Left cardiac atrium (tissue), 4 donors: ENCODE measurements at regions not wholly inside any gene's neighbourhood (a gene's known extent, or its start where the extent isn't known, plus 50 kb on each side); places are given as distances from the start of the nearest gene placed in this dataset.

Experiments used
- ATAC-seq, 2 donors: fragments of 200-7000 bp; cut with Tn5 transposase; one replicate each; pipeline ENCODE4 v1.9.1; 2020; ENCODE audit warnings: mild to moderate bottlenecking in 2 of 2, moderate library complexity in 2 of 2
- DNase-seq: peaks from one replicate; pipeline ENCODE4 v3.0.0-alpha.2; 2020
- intact Hi-C, 2 donors: fragments of 100-400 bp; cut with DNase I; formaldehyde crosslinking; loops; one replicate each; pipeline versions ENCODE4 v1.14.1 to v1.15.1; 2022 to 2023
- donor health status: DM: no; HTN: yes; CAD: no.
- donor health status: DM: no; HTN: yes; CAD: no; lungs with severe emphysema.
- donor health status: DM: yes; HTN: yes; CAD: no.
- donor health status: Dilated cardiomyopathy.

- intact Hi-C loops, result no loop called here
- DNase-seq (no peak), ATAC-seq (no peak)
Observed at GRCh38 chr2:181275643-181276070, 181.5 kb upstream of the ITGA4 start.

DNA sequence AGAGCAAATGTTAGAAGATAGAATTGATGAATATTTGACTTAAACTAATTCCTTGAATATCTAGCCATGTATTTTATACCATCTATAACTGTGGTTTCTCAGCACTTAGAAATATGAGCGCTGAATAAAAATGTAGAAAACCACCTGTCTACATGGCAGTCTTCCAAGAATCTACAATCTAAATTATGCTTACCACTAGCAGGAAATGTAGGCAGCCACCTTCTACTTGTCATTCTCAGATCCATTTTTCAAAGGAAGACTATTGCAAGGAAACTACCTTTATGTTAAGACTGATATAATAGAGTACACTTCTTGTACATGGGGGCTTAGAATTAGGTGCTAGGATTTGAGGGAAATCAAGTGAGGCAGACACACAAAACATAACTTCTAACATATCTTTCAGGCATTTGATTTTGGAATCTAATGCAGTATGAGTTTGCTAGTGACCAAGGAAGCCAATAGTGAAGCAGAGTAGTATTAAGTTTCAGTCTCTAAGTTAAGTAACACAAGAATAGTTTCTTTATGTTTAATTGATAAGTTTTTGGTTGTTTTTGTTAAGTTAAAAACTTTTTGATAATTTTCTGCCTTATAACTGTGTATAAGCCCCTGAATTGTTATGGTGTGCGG lies 175.9 kb upstream of the ITGA4 start:
- ATAC-seq (no peak), DNase-seq (no peak)
- intact Hi-C loops, result no loop called here

GRCh38 chr2:181285116-181285515 lies 172.1 kb upstream of the ITGA4 start:
- intact Hi-C loops, result no loop called here
- DNase-seq (no peak), ATAC-seq (no peak)

DNA sequence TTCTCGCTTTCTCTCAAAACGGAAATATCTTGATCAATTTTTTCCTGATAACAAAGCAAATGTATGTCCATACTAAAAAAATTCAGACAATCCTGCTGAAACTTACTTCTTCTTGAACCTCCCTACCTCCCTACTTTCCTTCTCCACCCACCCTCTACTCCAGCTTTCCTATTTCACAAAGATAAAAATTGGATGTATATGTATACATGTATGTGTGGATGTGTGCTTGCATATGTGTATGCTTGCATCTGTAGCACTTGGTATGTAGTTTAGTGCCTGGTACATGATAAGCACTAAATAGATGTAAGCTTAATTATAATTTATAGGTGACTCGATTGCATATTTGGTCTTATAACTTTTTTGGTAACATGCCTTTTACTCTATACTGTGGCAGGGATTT lies 167.5 kb upstream of the ITGA4 start:
- no peak for DNase-seq
- intact Hi-C loops, result no loop called here

DNA sequence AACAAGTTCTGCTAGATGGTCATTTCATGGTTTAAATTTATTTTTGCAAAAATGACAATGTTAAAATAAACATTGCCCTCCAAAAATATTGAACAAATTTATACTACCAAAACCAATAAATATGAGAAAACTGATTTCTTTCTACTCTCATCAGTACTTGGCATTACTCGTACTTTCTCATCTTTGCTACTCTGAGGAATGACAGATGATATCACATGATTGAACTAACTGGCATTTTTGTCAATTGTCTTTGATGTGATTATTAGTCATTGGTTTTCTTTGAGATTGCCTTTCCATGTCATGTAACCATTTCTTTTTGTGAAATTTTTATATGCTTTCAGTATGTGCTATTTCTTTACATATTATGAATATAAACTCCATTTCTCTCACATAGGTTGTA lies 167.0 kb upstream of the ITGA4 start:
- ATAC-seq, result no peak
- intact Hi-C loops, result no loop called here

More for the DNA sequence above, 167.5 kb upstream of the ITGA4 start:
- ATAC-seq, result no peak

DNA sequence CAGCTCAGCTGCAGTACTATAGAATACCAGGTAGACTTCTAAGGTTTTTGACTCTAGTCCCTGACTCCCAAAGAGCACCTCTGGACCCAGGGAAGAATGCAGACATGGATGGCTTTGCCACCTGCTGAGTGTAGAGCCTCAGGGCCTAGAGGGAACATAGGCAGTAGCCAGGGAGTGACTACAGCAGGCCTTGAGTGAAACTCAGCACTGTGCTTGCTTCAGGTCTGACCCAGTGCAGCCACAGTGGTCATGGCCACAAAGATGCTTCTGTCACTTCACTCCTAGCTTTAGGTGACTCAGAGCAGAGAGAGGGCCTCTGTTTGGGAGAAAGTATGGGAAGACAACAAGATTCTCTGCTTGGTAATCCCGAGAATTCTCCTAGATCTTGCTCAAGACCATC lies 162.2 kb upstream of the ITGA4 start:
- intact Hi-C loops, result no loop called here
- ATAC-seq (no peak), DNase-seq (no peak)

More for the DNA sequence above, 167.0 kb upstream of the ITGA4 start:
- no peak for DNase-seq

DNA sequence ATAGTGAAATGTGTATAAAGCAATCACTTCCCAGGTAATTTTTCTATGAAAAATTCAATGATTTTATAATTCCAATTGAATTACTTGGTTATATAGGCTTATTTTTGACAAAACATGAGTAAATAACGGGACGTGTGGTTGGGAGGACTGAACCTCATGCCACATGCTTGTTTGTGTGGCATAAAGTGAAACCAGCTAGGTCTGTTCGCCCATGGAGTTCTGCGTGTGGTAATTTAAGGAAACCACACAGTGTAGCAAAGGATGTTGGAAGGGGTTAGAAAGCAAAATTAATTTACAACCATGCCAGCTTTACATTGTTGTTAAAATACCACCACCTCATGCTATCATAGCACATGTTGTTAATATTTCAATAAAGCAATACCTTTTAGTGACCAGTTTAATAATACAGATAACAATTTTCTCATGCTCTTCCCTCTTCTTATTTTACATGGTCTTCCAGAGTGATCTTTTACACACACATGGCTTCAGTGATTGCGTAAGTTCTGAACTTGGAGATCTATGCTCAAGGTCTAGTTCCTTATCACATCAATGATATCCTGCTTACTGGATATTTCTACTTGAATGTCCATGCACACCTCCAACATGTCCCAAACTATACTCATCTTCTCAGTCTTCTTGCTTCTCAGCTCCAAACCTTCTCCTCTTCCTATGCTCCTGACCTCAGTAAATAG lies 156.4 kb upstream of the ITGA4 start:
- peak in 1 of 2 donors; percentile 59 for ATAC-seq
- DNase-seq, result no peak
- intact Hi-C loops, result no loop called here

DNA sequence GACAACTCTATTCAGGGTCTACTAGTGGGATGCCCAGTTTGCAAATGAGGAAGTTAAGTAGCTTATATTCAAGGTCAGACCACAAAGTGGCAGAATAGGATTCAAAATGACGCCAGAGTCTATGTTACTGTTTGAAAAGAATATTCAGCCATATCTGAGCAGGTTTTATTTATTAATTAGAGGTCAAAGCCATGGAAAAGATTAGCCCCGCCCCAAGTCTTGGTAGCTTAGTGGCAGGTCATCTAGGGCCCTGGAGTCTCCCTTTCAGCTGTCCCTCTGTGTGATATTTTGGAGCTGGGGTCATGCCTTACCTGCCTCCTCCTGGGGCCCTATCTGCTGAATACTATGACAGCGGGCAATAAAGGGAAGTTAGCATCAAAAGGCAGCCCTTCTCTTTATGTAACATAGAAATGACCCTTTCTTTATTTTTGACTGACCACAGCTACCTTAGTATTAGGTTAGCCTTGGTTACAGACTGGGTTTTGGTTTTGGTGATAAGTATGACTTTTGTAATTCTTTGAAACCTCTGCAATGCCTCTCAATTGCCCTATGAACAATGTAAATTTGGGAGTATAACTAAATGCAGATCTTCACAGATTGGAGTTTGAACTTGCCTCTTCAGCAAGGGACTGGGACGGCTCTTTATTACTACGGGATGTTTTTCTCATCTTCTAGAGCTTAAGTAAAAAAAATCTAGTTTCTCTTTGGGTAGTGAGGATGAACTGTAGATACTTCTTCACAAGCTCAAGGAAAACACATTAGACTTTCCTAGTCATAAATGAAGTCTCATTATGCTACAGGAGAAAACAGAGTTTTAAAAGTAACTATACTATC lies 153.0 kb upstream of the ITGA4 start:
- no peak for ATAC-seq
- intact Hi-C loops, result no loop called here
- no peak for DNase-seq

DNA sequence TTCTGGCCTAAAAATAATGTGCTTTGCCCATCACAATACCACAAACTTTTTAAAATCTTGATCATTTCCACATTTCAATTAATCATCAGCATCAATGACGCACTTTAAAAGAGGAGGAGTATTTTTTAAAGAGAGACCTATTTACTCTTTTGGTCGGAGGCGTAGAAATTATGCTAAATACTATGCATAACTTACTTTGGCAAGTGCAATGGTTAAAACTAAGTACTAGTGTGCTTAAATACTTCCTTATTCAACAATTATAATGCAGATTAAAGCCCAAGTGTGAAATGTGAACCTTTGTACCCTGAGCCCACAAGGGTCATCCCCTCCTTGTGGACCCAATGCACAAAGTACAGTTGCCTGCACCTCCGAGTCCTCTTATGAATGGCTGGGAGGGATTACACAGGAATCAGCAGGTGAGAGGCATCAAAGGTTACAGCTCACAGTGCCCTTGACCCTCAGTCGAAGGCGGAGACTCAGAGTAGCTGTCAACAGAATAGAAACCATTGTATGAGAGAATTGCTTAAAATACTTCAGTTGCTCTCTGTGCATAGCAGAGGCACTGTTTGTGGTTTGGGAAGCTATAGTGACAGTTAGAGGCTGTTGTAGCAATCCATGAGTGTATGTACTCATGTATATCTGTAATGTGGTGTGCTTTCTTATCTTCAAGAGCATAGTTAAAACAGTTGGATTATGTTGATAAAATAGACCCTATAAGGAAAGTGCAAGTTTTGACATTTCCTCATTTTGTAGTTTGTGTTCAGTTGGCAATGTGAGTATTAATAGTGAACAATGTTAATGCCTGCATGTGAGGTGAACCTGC lies 151.7 kb upstream of the ITGA4 start:
- intact Hi-C loops, result no loop called here
- ATAC-seq (peak; percentile 44 to 50), DNase-seq (no peak)

- intact Hi-C loops, result no loop called here
- ATAC-seq, result no peak
Observed at GRCh38 chr2:181306785-181307184, 150.4 kb upstream of the ITGA4 start.

GRCh38 chr2:181307203-181307991 lies 149.8 kb upstream of the ITGA4 start:
- ATAC-seq, result no peak
- no peak for DNase-seq
- intact Hi-C loops, result no loop called here

More at GRCh38 chr2:181306785-181307184, 150.4 kb upstream of the ITGA4 start:
- no peak for DNase-seq

GRCh38 chr2:181308766-181309515 lies 148.2 kb upstream of the ITGA4 start:
- ATAC-seq, result no peak
- DNase-seq, result no peak
- intact Hi-C loops, result no loop called here

- ATAC-seq (no peak), DNase-seq (no peak)
- intact Hi-C loops, result no loop called here
Observed at GRCh38 chr2:181309586-181309985, 147.6 kb upstream of the ITGA4 start.

DNA sequence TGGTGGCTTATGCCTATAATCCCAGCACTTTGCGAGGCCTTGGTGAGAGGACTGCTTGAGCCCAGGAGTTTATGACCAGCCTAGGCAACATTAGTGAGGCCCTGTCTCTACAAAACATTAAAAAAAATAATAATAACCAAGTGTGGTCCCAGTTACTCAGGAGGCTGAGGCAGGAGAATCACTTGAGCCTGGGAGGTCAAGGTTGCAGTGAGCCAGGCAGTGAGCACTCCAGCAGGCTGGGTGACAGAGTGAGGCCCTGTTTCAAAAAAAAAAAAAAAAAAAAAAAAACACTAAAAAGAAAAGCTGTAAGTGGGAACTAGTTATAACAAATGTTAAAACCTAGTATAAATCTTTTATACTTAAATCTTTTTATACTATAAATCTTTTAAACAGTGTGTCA lies 146.2 kb upstream of the ITGA4 start:
- ATAC-seq, result no peak
- DNase-seq, result no peak
- intact Hi-C loops, result no loop called here

GRCh38 chr2:181311837-181312236 lies 145.3 kb upstream of the ITGA4 start:
- intact Hi-C loops, result no loop called here
- no peak for DNase-seq

DNA sequence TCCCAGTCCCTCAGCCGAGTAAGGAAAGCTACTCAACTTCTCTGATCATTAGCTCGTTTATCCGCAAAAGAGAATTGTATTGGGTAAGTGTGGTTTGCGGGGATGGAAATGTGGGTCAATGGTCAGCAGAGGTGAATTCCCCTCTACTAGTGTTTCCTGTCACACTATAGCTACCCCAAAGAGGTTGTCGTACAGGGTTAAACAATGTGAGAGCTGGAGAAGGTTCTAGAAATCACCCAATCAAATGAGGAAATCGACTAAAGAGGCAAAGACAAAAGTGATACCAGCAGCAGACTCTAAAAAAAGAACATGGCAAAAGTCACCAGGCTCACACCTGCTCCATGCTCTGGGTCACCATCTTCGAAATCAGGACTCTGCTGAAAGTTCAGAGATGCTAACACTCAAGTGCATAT lies 144.7 kb upstream of the ITGA4 start:
- intact Hi-C loops, result no loop called here
- no peak for ATAC-seq
- no peak for DNase-seq

More at GRCh38 chr2:181311837-181312236, 145.3 kb upstream of the ITGA4 start:
- ATAC-seq, result peak in 1 of 2 donors; percentile 48

GRCh38 chr2:181313845-181314244 lies 143.3 kb upstream of the ITGA4 start:
- DNase-seq, result no peak
- ATAC-seq, result no peak
- intact Hi-C loops, result no loop called here

- intact Hi-C loops, result no loop called here
- DNase-seq, result no peak
- ATAC-seq, result no peak
Observed at GRCh38 chr2:181314551-181314950, 142.6 kb upstream of the ITGA4 start.
